ENCODE measurements at regions not wholly inside any gene's neighbourhood (a gene's known extent, or its start where the extent isn't known, plus 50 kb on each side); places are given as distances from the start of the nearest gene placed in this dataset.

DNA sequence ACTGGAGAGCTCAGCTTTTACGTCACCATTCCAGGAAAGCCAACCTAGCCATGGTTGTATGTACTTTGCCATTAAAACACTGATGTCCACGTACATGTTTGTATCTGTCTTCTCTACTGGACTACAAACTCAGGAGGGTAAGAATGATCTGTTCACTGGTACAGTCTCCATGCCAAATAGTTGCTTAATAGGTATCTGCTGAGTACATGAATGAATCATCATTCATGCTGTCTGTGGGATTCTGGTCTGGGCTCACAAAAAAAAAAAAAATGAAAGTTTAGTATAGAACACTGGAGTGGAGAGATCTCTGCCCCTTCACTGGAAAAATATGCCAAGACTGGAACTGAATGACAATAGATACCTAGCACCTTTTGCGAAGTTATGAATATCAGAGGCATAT, 102.6 kb upstream of the ITGA4 start:
- Histone ChIP-seq H2AFZ (ENCODE audit: low read depth, low read length, poor library complexity, severe bottlenecking) (no peak overlapping the region), H3K4me2 (ENCODE audit: low read length) (no peak overlapping the region), H3K9ac (ENCODE audit: low read length) (no peak overlapping the region), H3K27me3 (ENCODE audit: insufficient read depth, low read length) (no peaks in the 10 kb centered on the region), H3K27ac (ENCODE audit: low read depth, low read length) (no peak overlapping the region), H3K4me3 (replicated peaks in 1 of 2; ENCODE audit: low read depth in 1 of 2, low read length in 2 of 2) (no peak overlapping the region), H3K9me2 (ENCODE audit: insufficient read depth) (no peaks in the 10 kb centered on the region), H4K20me1 (ENCODE audit: insufficient read depth) (no peaks in the 10 kb centered on the region), H3K36me3 (ENCODE audit: control insufficient read depth in 1 of 2, insufficient read depth in 2 of 2, low read length in 2 of 2) (no peaks in the 10 kb centered on the region), H3K4me1 (ENCODE audit: control insufficient read depth in 1 of 2, insufficient read depth in 2 of 2, low read length in 2 of 2) (no peaks in the 10 kb centered on the region), H3K79me2 (ENCODE audit: insufficient read depth, low read length) (no peaks in the 10 kb centered on the region), H3K9me3 (ENCODE audit: control insufficient read depth in 1 of 2, insufficient read depth in 1 of 2, low read depth in 1 of 2, low read length in 2 of 2) (no peaks in the 10 kb centered on the region)
- ChIA-PET POLR2A (no interaction called here), RAD21 (ENCODE audit: low non-redundant PET in 1 of 2, low total read pairs in 2 of 2, uncharacterized antibody in 2 of 2, unreplicated experiment in 2 of 2) (no interaction called here), CTCF (no interaction called here)
- no peak for TF ChIP-seq EZH2phosphoT487 (IDR thresholded peaks at IDR 0.05; ENCODE audit: borderline replicate concordance)
- TF ChIP-seq, protein P1, sequence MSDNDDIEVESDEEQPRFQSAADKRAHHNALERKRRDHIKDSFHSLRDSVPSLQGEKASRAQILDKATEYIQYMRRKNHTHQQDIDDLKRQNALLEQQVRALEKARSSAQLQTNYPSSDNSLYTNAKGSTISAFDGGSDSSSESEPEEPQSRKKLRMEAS (IDR thresholded peaks at IDR 0.05): no peak
- TF ChIP-seq ZFX (IDR thresholded peaks at IDR 0.05): no peak
- TF ChIP-seq, protein P2, sequence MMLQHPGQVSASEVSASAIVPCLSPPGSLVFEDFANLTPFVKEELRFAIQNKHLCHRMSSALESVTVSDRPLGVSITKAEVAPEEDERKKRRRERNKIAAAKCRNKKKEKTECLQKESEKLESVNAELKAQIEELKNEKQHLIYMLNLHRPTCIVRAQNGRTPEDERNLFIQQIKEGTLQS (IDR thresholded peaks at IDR 0.05): no peak
- no peak for TF ChIP-seq FOSL1 (IDR thresholded peaks at IDR 0.05; ENCODE audit: low read depth)
- TF ChIP-seq, protein P3, sequence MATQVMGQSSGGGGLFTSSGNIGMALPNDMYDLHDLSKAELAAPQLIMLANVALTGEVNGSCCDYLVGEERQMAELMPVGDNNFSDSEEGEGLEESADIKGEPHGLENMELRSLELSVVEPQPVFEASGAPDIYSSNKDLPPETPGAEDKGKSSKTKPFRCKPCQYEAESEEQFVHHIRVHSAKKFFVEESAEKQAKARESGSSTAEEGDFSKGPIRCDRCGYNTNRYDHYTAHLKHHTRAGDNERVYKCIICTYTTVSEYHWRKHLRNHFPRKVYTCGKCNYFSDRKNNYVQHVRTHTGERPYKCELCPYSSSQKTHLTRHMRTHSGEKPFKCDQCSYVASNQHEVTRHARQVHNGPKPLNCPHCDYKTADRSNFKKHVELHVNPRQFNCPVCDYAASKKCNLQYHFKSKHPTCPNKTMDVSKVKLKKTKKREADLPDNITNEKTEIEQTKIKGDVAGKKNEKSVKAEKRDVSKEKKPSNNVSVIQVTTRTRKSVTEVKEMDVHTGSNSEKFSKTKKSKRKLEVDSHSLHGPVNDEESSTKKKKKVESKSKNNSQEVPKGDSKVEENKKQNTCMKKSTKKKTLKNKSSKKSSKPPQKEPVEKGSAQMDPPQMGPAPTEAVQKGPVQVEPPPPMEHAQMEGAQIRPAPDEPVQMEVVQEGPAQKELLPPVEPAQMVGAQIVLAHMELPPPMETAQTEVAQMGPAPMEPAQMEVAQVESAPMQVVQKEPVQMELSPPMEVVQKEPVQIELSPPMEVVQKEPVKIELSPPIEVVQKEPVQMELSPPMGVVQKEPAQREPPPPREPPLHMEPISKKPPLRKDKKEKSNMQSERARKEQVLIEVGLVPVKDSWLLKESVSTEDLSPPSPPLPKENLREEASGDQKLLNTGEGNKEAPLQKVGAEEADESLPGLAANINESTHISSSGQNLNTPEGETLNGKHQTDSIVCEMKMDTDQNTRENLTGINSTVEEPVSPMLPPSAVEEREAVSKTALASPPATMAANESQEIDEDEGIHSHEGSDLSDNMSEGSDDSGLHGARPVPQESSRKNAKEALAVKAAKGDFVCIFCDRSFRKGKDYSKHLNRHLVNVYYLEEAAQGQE (IDR thresholded peaks at IDR 0.05; ENCODE audit: low read depth): no peak
- TF ChIP-seq SP1 (IDR thresholded peaks at IDR 0.05; ENCODE audit: low read depth): no peak
- TF ChIP-seq EZH2 (IDR thresholded peaks at IDR 0.05): no peak
- TF ChIP-seq ZNF274 (IDR thresholded peaks at IDR 0.05; ENCODE audit: low read depth, low read length): no peak
- TF ChIP-seq EGR1 (IDR thresholded peaks at IDR 0.05; ENCODE audit: low read depth): no peak
- TF ChIP-seq POLR2A (IDR thresholded peaks at IDR 0.05; ENCODE audit: borderline replicate concordance, extremely low read depth, insufficient read depth, insufficient read length): no peak
- no peak for TF ChIP-seq TCF7L2 (IDR thresholded peaks at IDR 0.05; ENCODE audit: borderline replicate concordance, extremely low read depth, insufficient read depth, insufficient read length)
- TF ChIP-seq, protein P4, sequence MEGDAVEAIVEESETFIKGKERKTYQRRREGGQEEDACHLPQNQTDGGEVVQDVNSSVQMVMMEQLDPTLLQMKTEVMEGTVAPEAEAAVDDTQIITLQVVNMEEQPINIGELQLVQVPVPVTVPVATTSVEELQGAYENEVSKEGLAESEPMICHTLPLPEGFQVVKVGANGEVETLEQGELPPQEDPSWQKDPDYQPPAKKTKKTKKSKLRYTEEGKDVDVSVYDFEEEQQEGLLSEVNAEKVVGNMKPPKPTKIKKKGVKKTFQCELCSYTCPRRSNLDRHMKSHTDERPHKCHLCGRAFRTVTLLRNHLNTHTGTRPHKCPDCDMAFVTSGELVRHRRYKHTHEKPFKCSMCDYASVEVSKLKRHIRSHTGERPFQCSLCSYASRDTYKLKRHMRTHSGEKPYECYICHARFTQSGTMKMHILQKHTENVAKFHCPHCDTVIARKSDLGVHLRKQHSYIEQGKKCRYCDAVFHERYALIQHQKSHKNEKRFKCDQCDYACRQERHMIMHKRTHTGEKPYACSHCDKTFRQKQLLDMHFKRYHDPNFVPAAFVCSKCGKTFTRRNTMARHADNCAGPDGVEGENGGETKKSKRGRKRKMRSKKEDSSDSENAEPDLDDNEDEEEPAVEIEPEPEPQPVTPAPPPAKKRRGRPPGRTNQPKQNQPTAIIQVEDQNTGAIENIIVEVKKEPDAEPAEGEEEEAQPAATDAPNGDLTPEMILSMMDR (IDR thresholded peaks at IDR 0.05 in 2 of 3, conservative IDR thresholded peaks at IDR 0.05 in 1 of 3; ENCODE audit: borderline replicate concordance in 1 of 3, insufficient read depth in 1 of 3, low read depth in 2 of 3, low read length in 2 of 3): no peak
- TF ChIP-seq SRF (IDR thresholded peaks at IDR 0.05; ENCODE audit: low read depth): no peak
- TF ChIP-seq CEBPB (IDR thresholded peaks at IDR 0.05; ENCODE audit: low read depth): no peak
- no peak for TF ChIP-seq SIN3A (IDR thresholded peaks at IDR 0.05; ENCODE audit: low read depth)
- TF ChIP-seq YY1 (IDR thresholded peaks at IDR 0.05; ENCODE audit: extremely low read depth, insufficient replicate concordance, low read depth, low read length): no peak
- no peak for DNase-seq (ENCODE audit: low read depth, low spot score)
- ATAC-seq: no peak
- no TSS peak for BruUV-seq (replicated peaks)
- intact Hi-C loops (cut with micrococcal nuclease): no loop called here

Data from HCT116 (cell line).